SK-N-MC (cell line): ENCODE measurements at regions not wholly inside any gene's neighbourhood (a gene's known extent, or its start where the extent isn't known, plus 50 kb on each side); places are given as distances from the start of the nearest gene placed in this dataset.

ENCODE experiments used
- EZH2 ChIP-seq: fragments of 200-600 bp; sonication (generic); IDR thresholded peaks from one replicate; pipeline ENCODE4 v1.6.1; 2017; ENCODE audit warnings: antibody characterized with exemption
- POLR2AphosphoS5 ChIP-seq: IDR thresholded peaks from 2 replicates; pipeline ENCODE4 v1.6.1; 2012; ENCODE audit warnings: mild to moderate bottlenecking, low read depth, low read length, borderline replicate concordance

- TF ChIP-seq EZH2 (no peak), POLR2AphosphoS5 (no peak)
Measured at GRCh38 chr2:118524911-118525310, 322.5 kb downstream of the EN1 start.
